GM19023 (cell line): ENCODE measurements at regions not wholly inside any gene's neighbourhood (a gene's known extent, or its start where the extent isn't known, plus 50 kb on each side); places are given as distances from the start of the nearest gene placed in this dataset.
"Not testable (repeated sequence)": the region's sequence is repeated elsewhere in the genome, so short reads cannot be mapped to it uniquely, and the experiment has no call there.

ENCODE experiments used
- ATAC-seq: cut with Tn5 transposase; IDR thresholded peaks from one replicate; pipeline ENCODE4 v1.9.1; 2021; ENCODE audit warnings: mild to moderate bottlenecking, moderate library complexity; ENCODE audit not compliant: unreplicated experiment

GRCh38 chrX:150118476-150118875 lies 180.2 kb upstream of the EOLA2 start:
- ATAC-seq, result no peak

DNA sequence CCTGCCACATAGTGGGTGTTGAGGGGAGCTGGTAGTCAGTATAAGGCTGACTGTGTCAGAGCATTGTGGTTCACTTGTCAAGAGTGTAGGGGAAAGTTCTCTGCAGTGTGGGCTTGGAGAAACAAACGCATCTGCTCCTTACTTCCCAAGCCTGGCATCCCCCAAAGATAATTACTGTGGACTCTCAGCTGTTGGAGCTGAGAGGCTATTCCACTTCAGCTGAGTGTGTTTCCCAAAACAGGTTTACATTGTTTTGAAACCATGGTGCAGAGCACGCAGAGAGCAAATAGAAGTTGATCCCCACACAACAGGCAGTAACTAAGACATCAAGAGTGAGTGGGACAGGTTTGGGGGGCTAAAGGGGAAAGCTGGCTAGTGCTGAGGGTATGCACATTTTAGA lies 181.0 kb upstream of the EOLA2 start:
- no peak for ATAC-seq

DNA sequence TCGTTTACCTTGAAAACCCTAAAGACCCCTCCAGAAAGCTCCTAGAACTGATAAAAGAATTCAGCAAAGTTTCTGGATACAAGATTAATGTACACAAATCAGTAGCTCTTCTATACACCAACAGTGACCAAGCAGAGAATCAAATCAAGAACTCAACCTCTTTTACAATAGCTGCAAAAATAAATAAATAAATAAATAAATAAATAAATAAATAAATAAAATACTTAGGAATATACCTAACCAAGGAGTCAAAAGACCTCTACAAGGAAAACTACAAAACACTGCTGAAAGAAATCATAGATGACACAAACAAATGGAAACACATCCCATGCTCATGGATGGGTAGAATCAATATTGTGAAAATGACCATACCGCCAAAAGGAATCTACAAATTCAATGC lies 186.8 kb upstream of the EOLA2 start:
- not testable (repeated sequence) for ATAC-seq

DNA sequence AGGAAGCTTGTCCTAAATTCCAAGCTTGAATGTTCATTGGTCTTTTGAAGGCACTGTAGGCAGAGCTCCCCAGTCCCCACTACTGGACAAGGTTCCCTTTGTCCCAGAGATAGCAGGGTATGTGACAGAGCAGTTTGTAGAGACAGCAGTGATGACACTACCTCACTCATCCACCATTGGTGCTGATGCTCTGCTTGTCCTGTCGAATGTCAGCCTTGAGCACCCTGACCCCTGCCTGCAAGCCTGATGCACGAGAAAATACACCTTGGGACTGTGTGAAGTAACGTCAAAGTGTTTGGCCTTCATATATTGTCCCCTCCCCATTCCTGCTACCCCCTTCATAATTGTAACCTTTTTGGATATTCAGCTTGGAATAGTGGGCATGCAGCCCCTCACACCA lies 188.9 kb upstream of the EOLA2 start:
- no peak for ATAC-seq

DNA sequence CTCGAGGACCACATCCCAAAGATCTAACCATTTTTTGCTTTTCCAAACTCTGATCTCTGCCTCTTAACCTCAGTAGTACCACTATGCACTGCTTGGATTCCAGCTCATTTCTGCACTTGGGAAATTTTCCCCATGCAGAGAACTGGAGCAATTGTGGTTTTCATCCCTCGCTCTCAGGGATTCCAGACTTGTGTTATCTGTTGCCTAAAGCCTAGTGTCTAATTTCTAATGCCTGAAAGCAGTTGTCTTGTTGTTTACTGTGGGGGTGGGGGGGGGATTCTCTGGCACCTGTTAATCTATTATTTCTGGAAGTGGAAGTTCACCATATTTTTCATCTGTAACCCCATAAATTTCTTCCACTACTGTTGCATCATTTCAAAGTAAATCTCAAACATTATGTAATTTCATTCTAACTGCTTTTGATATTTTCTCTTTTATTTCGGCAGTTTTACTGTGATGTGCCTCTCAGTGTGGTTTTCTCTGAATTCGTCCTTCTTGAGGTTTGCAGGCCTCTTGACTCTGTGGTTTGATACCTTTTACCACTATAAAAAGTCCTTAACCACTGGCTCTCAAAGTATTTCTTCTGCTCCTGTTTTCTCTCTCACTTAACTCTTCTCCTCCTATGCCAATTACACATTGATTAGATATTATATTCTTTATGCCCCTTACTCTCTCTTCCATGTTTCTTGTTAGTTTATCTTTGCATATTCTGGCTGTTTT lies 205.6 kb upstream of the EOLA2 start:
- no peak for ATAC-seq

DNA sequence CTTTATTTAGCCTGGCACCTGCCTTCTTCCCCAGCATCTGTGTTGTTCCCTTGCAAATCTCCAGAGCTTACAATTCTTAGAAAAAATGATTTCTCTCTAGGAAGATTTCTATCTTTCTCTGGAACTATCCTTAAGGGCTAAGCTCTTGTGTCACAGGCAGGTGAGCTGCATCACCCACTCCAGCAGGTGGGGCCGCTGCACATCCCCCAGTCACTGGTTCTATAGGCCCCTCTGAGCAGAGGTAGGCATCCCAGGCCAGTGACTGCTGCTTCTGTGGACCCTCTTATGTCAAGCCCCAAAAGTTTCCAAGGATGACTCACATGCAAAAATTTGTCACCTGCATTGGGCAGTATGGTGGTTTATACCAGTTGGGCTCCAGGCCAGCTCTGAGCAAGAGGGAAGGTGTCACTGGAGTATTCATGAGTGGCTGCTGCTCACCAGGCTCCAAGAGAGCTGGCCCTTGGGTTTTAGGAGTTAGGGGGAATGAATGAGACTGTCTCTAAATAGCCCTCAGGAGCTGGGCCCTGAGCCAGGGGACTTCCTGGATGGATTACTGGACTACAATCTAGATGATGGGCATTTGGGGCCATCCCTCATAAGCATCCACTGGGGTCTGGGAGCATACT lies 208.1 kb upstream of the EOLA2 start:
- no peak for ATAC-seq

- ATAC-seq, result no peak
Observed at GRCh38 chrX:150148749-150149672, 210.7 kb upstream of the EOLA2 start.

DNA sequence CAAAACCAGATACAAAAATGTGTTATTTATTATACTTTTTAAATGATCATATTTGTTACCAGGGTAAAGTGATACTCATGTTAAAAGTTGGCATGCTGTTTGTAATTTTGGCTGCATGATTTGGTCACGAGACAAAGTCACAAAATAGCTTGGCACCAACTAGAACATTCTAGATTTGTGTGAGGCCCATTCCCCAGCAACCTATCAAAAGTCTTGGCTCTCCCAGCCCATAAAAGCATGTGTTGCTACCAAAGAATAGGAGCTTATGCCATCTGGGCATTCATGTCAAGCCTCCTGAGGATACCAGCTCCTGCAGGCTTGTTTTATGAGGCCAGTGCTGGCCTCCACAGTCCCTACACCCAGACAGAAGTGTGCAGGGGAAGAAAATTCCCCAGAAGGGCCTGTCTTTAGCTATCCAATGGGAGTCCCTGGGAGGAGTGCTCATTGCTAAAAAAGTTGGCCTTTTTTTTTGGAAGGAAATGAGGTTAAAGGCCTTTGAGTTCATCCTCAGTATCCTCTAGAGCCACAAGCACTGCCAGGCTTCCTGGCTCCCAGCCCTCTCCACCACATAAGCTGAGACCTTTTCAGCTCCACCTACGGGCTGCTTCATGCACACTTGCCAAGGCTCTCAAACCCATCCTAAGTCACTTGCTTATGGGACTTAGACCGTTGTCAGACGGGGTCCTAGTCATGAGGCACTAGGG lies 211.9 kb upstream of the EOLA2 start:
- no peak for ATAC-seq

DNA sequence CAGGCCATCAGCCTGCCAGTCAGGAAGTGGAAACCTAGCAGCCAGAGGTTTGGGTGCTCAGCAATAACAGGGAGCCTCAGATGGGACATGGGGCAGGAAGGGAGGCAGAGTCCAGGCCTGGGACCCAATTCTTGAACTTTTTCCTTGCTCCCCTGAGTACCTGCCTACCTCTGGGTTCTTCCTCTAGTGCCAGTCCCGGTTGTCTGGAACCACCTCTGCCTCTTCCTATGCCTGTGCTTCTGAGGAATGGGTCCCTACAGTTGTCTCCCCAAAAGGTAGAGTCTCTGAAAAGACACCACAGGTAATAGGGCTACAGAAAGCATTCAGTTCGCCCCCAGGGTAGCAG lies 212.4 kb upstream of the MAMLD1 start:
- ATAC-seq, result no peak

DNA sequence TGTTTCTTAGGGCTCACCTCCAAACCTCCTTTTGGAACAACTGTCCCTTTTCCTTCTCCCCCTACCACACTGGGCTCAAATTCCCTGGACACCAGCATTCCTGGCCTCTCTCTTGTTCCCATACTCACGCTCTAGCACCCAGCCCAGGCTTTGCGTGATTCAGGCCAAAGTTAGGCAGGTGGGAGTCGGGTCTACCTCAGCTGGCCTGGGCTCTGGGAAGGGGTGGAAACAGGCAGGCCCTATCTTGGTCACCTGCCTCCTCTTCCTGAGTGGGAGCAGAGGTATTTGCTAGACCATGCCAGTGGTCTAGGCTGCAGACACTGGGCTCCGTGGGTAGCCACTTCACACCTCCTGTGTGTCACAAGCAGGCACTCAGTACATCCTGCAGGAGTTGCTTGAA lies 211.1 kb upstream of the MAMLD1 start:
- no peak for ATAC-seq

DNA sequence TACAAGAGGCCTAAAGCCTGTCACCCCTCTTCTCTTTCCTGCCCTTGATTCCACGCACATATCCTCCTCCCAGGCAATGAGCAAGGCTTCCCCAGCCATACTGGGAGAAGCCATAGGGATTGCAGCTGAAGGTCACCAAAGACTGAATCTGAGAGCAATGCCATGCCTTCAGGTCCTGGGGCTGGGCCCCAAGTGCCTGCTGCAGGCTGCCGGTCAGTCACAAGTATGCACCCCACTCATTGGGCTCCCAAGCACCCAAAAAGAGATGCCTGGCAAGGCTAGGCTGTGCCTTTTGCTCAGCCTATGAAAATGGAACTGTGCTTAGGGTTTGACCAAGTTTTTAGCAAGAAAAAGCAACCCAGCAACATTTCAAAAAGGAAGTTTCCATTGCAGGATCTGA lies 210.6 kb upstream of the MAMLD1 start:
- no peak for ATAC-seq

DNA sequence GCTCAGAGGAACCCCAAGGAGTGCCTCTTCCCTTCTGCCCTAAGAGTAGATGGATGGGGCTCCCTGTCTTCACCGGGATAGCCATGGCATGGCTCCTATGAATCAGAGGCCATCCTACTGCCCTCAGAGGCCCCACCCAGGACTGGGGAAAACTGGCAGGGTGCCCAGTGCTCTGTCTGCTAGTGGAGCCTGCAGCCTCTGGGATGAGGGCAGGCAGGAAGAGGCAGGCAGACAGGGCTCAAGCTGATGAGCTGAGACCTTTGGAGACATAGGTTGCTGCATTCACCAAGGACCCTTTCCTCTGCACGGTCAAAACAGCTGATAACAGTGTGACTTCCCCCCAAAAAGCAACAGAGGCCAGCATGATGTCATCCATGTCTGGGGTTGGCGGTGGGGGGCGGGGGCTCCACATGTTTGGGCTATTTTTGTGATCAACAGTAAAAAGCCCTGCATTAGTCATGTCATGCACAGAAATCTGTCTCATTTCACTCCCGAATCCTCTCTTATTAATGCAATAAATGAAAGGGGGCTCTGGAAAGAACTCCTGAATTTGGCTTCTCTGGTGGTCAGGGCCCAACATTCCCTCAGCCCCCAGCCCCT lies 207.6 kb upstream of the MAMLD1 start:
- no peak for ATAC-seq

- no peak for ATAC-seq
Observed at GRCh38 chrX:150156615-150157014, 206.5 kb upstream of the MAMLD1 start.

GRCh38 chrX:150157291-150157690 lies 205.8 kb upstream of the MAMLD1 start:
- ATAC-seq, result no peak

DNA sequence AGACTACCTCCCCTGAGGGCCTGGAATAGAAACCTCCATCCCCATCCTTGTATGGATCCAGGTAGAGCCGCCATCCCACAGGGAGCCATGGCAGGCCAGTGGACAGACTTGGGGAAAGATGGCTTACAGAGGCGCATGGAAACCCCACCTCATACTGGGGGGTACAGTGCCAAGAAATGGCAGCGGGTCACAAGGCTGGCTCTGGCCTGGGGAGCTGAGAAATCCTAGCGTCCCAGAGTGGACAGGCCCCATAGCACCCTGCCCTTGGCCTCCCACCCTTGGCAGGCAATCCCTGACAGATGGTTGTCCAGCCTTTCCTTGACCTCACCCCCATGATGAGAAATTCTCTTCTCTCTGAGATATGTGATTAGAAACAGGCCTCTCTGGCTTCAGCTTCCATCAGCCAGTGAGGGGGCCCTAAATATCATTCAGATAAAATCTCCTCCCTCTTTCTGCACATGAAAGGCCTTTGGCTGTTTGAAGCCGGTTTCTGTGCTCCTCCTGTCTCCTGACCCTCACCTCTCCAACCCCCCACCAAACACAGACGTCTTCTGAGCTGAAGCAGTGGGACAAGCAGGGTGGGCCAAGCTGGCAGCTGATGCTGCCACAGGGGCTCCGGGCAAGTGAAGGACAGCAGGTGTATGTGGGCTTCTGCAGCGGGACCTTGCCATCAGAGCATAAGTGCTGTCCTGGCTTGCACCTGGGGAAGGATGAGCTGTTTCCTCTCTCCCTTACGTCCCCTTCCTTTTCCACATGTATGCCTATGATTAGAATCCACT lies 204.4 kb upstream of the MAMLD1 start:
- no peak for ATAC-seq

- no peak for ATAC-seq
Observed at GRCh38 chrX:150159537-150159936, 203.6 kb upstream of the MAMLD1 start.

DNA sequence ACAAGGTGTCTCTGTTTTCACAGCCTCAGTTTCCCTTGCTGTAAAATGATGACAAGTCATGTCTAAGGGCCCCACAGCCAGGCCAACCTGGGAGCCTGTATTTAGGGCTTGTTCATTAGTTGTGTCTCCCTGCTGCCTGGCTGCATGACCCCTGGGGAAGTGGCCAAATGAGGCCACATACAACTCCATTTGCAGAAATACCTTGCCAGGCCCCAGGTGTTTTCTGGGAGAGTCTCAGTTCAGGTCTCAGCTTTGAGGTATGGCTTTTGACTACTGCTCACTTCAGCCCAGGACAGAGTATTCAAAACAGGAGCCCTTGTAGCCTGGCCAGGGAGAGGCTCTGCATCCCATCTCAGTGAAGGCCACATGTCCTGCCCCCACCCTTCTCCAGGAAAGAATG lies 202.5 kb upstream of the MAMLD1 start:
- ATAC-seq, result no peak

DNA sequence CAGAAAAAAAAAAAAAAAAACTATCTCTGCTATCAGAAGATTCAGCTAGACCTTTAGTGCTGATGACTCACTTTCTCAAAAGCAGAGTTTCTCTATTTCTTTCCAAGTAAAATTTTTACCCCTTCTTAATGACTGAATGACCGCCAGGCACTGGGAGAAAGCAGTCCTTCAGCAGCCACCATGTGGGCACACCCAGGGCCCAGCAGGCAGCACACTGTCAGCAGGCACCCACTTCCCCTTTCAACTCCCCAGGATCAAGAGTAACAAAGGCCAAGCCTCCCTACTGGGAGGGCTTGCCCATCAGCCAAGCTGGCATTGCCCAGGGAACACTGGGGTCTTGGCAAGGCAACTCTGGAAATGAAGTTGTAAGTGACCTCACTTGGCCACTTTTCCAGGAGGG lies 201.9 kb upstream of the MAMLD1 start:
- ATAC-seq, result no peak

GRCh38 chrX:150162141-150162540 lies 201.0 kb upstream of the MAMLD1 start:
- no peak for ATAC-seq
